ENCODE measurements at regions not wholly inside any gene's neighbourhood (a gene's known extent, or its start where the extent isn't known, plus 50 kb on each side); places are given as distances from the start of the nearest gene placed in this dataset.

DNA sequence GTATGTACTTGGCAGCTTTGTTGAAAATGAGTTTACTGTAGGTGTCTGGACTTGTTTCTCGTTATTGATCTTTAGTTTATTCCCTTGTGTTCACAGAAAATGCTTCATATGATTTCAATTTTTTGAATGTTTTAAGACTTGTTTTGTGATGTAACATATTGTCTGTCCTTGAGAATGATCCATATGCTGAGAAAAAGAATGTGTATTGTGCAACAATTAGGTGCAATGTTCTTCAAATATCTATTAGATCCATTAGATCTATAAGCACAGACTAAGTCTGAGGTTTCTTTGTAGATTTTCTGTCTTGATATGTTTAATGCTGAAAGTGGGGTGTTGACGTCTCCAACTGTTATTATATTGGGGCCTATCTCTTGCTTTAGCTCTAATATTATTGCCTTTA is 879.6 kb upstream of the LRFN5 start:
- H3K4me2 ChIP-seq (ENCODE audit: low read length), result no peak overlapping the region
- H3K27me3 ChIP-seq (ENCODE audit: insufficient read depth, low read length), result no peaks in the 10 kb centered on the region
- no peaks in the 10 kb centered on the region; a peak in 1 of 4 replicates for H3K9me3 ChIP-seq (ENCODE audit: control insufficient read depth in 1 of 2, insufficient read depth in 1 of 2, low read depth in 1 of 2, low read length in 2 of 2)
- H3K9me2 ChIP-seq (ENCODE audit: insufficient read depth), result no peaks in the 10 kb centered on the region
- H3K4me1 ChIP-seq (ENCODE audit: control insufficient read depth in 1 of 2, insufficient read depth in 2 of 2, low read length in 2 of 2), result no peaks in the 10 kb centered on the region
- TF ChIP-seq TCF7L2 (IDR thresholded peaks at IDR 0.05; ENCODE audit: borderline replicate concordance, extremely low read depth, insufficient read depth, insufficient read length) (no peak), POLR2AphosphoS5 (IDR thresholded peaks at IDR 0.05; ENCODE audit: low read depth, low read length) (no peak), SIN3A (IDR thresholded peaks at IDR 0.05; ENCODE audit: low read depth) (no peak), SRF (IDR thresholded peaks at IDR 0.05; ENCODE audit: low read depth) (no peak), ZFX (IDR thresholded peaks at IDR 0.05) (no peak), FOSL1 (IDR thresholded peaks at IDR 0.05; ENCODE audit: low read depth) (no peak), ELF1 (IDR thresholded peaks at IDR 0.05; ENCODE audit: borderline replicate concordance, low read depth) (no peak), CEBPB (IDR thresholded peaks at IDR 0.05; ENCODE audit: low read depth) (no peak), EGR1 (IDR thresholded peaks at IDR 0.05; ENCODE audit: low read depth) (no peak), REST (IDR thresholded peaks at IDR 0.05; ENCODE audit: low read depth) (no peak), ZBTB33 (IDR thresholded peaks at IDR 0.05; ENCODE audit: extremely low read depth, insufficient replicate concordance, low read length) (no peak), RAD21 (IDR thresholded peaks at IDR 0.05; ENCODE audit: low read depth) (no peak), EZH2 (IDR thresholded peaks at IDR 0.05) (no peak), ATF3 (IDR thresholded peaks at IDR 0.05) (no peak)
- TF ChIP-seq, protein P1, sequence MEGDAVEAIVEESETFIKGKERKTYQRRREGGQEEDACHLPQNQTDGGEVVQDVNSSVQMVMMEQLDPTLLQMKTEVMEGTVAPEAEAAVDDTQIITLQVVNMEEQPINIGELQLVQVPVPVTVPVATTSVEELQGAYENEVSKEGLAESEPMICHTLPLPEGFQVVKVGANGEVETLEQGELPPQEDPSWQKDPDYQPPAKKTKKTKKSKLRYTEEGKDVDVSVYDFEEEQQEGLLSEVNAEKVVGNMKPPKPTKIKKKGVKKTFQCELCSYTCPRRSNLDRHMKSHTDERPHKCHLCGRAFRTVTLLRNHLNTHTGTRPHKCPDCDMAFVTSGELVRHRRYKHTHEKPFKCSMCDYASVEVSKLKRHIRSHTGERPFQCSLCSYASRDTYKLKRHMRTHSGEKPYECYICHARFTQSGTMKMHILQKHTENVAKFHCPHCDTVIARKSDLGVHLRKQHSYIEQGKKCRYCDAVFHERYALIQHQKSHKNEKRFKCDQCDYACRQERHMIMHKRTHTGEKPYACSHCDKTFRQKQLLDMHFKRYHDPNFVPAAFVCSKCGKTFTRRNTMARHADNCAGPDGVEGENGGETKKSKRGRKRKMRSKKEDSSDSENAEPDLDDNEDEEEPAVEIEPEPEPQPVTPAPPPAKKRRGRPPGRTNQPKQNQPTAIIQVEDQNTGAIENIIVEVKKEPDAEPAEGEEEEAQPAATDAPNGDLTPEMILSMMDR (IDR thresholded peaks at IDR 0.05 in 2 of 3, conservative IDR thresholded peaks at IDR 0.05 in 1 of 3; ENCODE audit: borderline replicate concordance in 1 of 3, insufficient read depth in 1 of 3, low read depth in 2 of 3, low read length in 2 of 3), result no peak
- H3K79me2 ChIP-seq (ENCODE audit: insufficient read depth, low read length), result no peaks in the 10 kb centered on the region
- no peaks in the 10 kb centered on the region for H3K36me3 ChIP-seq (ENCODE audit: control insufficient read depth in 1 of 2, insufficient read depth in 2 of 2, low read length in 2 of 2)
- ATAC-seq (no peak), DNase-seq (ENCODE audit: low read depth, low spot score) (no peak)
- H3K4me3 ChIP-seq (replicated peaks in 1 of 2; ENCODE audit: low read depth in 1 of 2, low read length in 2 of 2), result no peak overlapping the region
- no peak overlapping the region for H3K9ac ChIP-seq (ENCODE audit: low read length)
- no TSS peak for BruUV-seq (replicated peaks)
- ChIA-PET POLR2A (no interaction called here), CTCF (no interaction called here), RAD21 (ENCODE audit: low non-redundant PET in 1 of 2, low total read pairs in 2 of 2, uncharacterized antibody in 2 of 2, unreplicated experiment in 2 of 2) (no interaction called here)
- intact Hi-C loops (cut with micrococcal nuclease), result no loop called here
- H2AFZ ChIP-seq (ENCODE audit: low read depth, low read length, poor library complexity, severe bottlenecking), result no peak overlapping the region
- no peak overlapping the region for H3K27ac ChIP-seq (ENCODE audit: low read depth, low read length)
- no peaks in the 10 kb centered on the region for H4K20me1 ChIP-seq (ENCODE audit: insufficient read depth)
